ENCODE measurements at regions not wholly inside any gene's neighbourhood (a gene's known extent, or its start where the extent isn't known, plus 50 kb on each side); places are given as distances from the start of the nearest gene placed in this dataset.
"Not testable (repeated sequence)": the region's sequence is repeated elsewhere in the genome, so short reads cannot be mapped to it uniquely, and the experiment has no call there.

DNA sequence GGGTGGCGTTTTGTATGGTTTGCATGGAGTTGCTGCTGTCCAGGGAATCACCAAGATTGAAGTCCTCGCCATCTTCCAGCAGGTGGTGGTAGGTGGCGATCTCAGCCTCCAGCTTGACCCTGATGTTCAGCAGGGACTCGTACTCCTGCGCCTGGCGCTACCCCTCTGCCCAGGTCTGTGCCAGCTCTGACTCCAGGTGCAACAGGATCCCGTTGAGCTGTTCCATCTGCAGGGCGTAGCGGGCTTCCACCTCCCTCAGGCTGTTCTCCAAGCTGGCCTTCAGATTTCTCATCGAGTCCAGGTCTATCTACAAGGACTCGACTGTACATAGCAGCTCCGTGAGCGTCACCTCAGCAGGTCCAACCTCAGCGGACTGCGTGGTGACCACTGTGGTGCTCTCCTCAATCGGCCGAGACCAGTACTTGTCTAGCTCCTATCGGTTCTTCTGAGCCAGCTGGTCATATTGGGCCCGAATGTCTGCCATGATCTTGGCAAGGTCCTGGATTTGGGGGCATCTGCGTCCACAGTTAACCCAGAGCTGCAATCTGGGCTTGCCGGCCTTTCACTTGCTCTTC is 1584.8 kb upstream of the ACO1 start:
- DNase-seq, result no peak

- DNase-seq, result no peak
Observed at GRCh38 chr9:30800421-30800820, 1584.0 kb upstream of the ACO1 start.

DNA sequence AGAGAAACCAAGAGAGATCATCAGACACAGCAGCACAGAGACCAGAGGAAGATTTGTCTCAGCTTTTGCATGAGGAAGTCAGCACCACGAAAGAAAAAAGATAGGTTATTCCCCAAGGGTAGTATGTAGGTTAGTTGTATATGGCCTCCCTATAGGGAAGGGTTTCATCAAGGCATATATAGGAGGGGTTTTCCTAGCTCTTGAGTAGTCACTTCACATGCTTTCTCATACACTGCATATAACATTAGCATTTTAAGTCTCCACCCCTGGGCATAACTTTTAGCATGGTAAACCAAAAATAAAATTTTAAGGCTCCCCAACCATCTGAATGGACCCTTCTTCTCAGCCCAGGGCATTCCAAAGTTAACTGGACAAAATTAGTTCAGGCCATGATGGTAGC is 1571.6 kb upstream of the ACO1 start:
- no peak for DNase-seq

DNA sequence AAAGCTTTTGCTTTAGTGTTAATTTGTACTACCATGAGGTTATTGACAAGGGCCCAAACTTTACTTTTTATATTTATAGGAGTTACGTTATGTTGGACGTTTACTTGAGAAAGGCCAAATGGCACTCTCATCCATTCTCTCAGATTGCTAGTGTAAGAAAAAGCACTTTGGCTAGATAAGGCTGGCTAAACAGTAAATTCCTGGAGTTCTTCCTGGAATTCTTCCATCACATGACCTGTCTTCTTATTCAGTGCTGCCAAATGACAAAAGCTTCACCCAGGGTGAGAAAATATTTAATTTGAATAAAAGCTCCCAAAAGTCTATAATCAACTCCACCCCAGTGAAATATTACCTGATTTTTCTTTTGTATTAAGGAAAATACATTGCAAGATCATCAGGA is 1568.9 kb upstream of the ACO1 start:
- no peak for DNase-seq

- DNase-seq, result no peak
Observed at GRCh38 chr9:30845136-30845535, 1539.3 kb upstream of the ACO1 start.

DNA sequence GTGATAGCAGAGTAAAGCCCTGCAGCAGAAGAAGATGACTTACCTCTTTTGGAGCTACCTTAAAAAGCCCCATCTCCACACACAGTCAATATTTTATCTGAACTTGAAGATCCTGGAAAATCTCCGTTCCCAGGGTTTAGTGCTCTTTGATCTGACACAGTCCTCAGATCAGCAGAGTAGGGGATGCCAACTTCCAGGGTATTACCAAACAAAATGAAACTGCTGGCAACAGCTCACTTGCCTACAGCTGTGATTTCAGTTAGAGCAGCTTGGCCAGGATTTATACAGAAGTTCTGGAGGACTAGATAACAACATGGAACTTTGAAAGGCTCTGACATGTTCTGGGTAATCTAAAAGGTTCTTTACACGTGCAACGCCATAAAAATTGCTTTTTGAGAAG is 1537.8 kb upstream of the ACO1 start:
- DNase-seq, result no peak

DNA sequence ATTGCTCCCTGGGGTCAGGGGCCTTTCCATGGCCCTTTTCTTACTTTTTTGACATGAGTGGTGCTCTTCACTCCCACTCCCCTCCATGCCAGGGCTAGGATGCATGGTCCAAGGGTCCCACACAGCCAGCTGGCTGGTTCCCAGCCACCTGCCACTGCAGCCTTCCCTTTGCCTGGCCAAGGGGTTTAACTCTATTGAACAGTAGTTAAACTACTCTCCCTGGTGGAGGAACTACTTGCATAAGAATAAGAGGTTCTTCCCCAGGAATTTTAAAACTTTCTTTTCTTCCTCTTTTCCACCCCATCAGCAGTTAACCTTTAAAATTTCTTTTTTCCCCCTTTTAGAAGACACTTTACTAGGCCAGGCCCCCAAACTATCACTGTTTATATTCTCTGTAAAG is 1532.8 kb upstream of the ACO1 start:
- no peak for DNase-seq

DNA sequence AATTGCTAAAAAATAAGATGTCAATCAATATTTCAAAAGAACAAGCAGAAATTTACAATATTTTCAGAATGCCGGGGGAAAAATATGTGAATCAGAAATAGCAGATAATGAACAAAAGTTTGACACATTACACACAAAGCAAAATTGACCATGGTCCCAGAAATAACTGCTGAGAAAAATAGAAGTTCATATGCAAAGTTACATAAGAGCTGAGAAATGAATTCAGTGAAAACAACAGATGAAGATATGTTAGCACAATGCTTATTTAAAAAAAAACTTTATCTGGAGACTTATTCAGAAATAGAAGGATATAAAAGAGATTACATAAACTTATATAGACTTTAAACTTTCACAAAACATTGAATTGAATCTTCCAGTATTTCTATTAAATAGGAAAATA is 1483.7 kb upstream of the ACO1 start:
- DNase-seq, result no peak

DNA sequence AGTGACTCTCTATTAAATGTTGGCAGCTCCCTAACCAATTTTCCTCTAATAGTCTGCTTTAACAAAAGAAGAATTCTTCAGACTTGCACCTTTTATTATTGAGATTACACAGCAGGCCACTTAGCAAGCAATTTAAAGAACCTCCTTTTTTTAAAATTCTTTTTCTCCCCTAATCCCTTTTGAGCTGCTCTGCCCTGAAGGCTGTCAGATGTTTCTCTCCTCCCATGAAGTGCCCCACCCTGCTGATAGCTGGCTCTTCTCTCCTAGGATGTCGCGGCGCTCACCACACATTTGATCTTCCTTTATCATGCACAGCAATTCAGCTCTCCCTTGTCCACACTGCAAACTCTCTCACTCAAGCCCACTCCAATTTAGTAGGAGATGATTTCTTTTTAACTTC is 1471.1 kb upstream of the ACO1 start:
- DNase-seq, result no peak

DNA sequence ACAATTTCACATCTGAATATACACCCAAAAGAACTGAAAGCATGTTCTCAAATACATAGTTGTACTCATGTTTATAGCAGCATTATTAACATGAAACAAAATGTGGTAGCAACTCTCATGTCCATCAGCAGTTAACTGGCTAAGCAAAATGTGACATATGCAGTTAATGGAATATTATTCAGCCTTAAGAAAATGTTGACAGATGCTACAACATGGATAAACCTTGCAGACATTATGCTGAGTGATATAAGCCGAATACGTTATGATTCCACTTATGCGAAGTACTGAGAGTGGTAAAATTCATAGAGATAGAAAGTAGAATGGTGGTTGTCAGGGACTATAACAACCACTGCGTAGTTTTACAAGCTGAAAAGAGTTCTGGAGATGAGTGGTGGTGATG is 1469.0 kb upstream of the ACO1 start:
- no peak for DNase-seq

DNA sequence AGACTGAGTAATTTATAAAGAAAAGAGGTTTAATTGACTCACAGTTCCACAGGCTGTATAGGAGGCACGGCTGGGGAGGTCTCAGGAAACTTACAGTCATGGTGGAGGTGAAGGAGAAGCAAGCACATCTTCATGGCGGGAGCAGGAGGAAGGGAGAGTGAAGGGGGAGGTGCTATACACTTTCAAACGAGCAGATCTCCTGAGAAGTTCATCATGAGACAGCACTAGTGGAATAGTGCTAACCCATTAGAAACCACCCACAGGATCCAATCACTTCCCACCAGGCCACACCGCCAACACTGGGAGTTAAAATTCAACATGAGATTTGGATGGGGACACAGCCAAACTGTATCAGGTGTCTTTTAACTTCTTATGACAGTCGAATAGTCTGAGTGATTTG is 1459.3 kb upstream of the ACO1 start:
- no peak for DNase-seq

GRCh38 chr9:30925635-30926034 is 1458.8 kb upstream of the ACO1 start:
- no peak for DNase-seq

GRCh38 chr9:30928045-30928444 is 1456.4 kb upstream of the ACO1 start:
- DNase-seq, result no peak

- no peak for DNase-seq
Observed at GRCh38 chr9:30932226-30932625, 1452.2 kb upstream of the ACO1 start.

DNA sequence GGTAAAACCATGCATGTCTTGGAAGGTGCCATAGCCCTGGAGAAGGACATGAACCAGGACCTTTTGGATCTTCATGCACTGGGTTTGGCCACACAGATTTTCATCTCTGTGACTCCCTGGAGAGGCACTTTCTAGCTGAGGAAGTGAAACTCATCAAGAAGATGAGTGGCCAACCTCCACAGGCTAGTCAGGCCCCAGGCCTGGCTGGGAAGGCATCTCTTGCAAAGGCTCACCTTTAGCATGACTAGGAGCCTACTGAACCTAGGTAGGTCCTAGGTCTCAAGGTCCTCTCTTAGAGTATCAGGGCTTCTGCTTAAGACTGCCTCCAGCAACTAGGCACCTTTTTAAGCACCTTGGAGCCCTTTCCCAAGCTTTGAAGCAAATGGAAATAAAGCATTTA is 1448.7 kb upstream of the ACO1 start:
- DNase-seq, result no peak

GRCh38 chr9:30937106-30937505 is 1447.3 kb upstream of the ACO1 start:
- no peak for DNase-seq

DNA sequence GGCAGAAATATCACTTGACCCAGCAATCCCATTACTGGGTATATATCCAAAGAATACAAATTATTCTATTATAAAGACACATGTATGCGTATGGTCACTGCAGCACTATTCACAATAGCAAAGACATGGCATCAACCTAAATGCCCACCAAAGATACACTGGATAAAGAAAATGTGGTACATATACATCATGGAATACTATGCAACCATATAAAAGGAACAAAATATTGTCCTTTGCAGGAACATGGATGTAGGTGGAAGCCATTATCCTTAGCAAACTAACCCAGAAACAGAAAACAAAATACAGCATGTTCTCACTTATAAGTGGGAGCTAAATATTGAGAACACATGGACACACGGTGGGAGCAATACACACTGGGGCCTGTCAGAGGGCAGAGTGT is 1441.6 kb upstream of the ACO1 start:
- DNase-seq, result not testable (repeated sequence)

DNA sequence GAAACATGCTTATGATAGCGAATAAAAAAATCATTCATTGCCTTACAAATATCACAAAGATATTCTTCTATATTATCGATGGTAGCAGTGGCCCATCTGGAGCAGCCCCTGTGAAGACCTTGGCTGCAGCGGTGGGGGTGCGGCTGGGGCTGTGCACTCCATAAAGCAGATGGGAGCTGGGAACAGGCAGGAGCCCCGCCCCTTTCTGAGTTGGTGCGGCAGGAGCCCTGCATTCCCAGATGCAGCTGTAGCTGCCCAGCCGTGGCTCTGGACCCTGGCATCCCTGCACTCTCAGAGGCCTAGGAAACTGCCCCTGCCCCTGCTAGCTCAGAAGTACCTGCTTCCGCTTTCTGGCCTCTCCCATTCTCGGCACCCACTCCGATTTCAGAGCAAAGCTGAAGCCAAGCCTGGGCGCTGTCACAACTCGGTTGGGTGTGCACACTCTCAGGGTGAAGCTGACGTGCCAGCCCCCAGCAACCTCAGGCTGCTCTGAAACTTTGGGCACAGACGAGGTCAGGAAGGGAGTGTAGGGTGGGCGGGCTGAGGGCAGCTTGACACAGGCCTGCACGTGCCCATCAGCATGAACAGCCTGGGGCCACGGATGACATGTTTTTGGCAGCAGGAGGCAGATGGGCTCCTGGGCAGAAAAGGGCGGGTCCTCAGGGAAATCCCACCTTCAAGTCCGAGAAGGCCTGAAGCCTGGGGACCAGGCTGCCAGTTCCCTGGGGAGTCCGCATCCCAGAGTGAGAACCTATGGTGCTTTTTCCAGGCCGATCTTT is 1440.8 kb upstream of the ACO1 start:
- DNase-seq, result no peak

DNA sequence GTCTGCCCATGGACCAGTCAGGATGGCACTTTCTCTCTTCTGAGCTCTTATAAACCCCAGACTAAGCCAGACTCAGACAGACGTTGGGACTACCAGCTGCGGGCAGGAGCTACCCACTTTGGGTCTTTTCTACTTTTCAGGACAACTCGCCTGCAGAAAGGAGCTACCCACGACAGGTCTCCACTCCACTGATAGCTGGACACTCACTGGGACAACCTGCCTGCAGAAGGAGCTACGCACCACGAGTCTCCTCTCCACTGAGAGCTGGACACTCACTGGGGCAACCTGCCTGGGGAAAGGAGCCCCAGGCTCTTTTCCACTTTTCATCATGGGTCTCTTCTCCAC is 1440.2 kb upstream of the ACO1 start:
- no peak for DNase-seq

- no peak for DNase-seq
Observed at GRCh38 chr9:30944741-30945280, 1439.6 kb upstream of the ACO1 start.

DNA sequence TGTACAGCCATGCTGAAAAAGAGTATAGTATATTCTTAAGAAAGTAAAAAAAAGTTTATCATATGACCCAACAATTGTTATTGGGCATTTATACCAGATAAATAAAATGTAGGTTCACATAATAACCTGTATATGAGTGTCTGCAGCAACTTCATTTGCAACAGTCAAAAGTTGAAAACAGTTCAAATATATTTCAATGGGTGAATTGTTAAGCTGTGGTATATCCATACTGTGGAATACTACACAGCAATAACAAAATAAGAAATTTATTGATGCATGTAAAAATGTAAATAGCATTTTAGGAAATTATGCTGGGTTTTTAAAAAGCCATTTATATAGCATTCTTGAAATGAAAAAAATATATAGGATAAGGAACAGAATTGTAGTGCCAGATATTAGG is 1420.1 kb upstream of the ACO1 start:
- DNase-seq, result no peak

DNA sequence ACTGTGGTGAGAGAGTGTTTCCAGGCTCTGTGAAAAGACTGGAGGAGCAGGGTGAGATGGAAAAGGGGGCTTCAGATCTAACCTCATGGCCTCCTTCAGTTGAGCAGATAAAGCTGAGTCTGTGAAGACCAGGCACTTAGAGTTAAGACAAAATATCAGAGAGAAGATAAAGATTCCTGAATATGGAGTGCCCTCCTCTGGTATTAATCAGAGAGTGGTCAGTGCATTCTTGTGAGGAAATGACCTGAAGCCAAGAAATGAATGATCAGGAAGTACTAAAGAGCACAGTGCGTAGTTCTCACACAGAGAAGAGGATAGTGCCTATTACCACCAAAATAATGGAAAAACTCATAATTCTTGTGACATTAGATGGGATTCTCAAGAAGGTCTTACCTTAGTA is 1417.0 kb upstream of the ACO1 start:
- no peak for DNase-seq

- DNase-seq, result no peak
Observed at GRCh38 chr9:30970186-30970585, 1414.3 kb upstream of the ACO1 start.

DNA sequence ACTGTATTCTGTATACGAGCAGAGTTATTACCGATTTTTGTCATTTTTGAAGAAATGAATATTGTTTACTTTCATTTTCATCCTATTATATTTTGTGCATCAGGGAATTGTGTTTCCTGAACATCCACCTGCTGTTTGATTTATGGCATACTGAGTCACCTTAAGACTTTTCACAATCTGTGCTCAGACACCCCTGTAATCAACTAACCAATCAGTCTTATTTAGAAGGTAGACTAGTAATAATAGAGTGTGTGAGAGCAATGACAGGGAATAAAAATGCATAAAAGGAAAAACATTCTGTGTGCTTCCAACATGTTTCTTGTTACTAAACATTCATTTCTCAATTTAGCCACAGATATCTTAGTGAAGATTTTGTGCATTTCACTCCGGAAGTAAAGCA is 1413.6 kb upstream of the ACO1 start:
- no peak for DNase-seq

DNA sequence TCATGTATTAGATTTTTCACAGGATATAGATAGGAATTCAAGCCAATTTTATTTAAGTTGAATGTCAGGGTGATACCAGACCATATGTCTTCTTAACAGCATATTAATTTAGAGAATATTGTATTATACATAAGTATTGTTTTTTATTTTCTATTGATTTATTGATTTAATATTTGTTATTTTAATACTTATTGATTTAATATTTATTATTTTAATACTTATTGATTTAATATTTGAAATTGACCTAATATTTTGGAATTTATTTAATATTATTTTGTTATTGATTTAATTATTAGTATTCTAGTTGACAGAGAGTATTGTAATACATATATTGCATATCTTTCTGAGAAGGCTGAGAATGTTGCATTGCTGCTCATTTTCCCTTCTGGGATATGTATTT is 1411.8 kb upstream of the ACO1 start:
- DNase-seq, result no peak
